A549 (cell line): ENCODE measurements at regions not wholly inside any gene's neighbourhood (a gene's known extent, or its start where the extent isn't known, plus 50 kb on each side); places are given as distances from the start of the nearest gene placed in this dataset.

Source experiments
- CEBPB ChIP-seq, 2 experiments: fragments of >200 bp in 1 of 2; sonication (Bioruptor Twin) in 1 of 2; formaldehyde crosslinking in 1 of 2; IDR thresholded peaks; 2 replicates each; pipeline ENCODE4 v1.6.1; 2012 to 2016
- EP300 ChIP-seq, 2 experiments: fragments of >200 bp; sonication (Bioruptor Twin); formaldehyde crosslinking; IDR thresholded peaks; 2 replicates in 1 of 2; 3 replicates in 1 of 2; pipeline ENCODE4 v1.6.1; 2016 to 2017
- ESRRA ChIP-seq: fragments of 150-350 bp; IDR thresholded peaks from 2 replicates; pipeline ENCODE4 v1.6.1; 2014; ENCODE audit warnings: mild to moderate bottlenecking, low read length, borderline replicate concordance
- FOSL2 ChIP-seq, 2 experiments: fragments of 450-650 bp in 1 of 2; fragments of >200 bp in 1 of 2; sonication (Bioruptor Twin) in 1 of 2; formaldehyde crosslinking; IDR thresholded peaks; 2 replicates each; pipeline versions ENCODE4 v1.5.0 to v1.6.1; 2016 to 2020; ENCODE audit warnings: mild to moderate bottlenecking in 1 of 2, moderate library complexity in 1 of 2
- HOXA7 ChIP-seq: fragments of 250-450 bp; sonication (Bioruptor Pico); IDR thresholded peaks from 2 replicates; pipeline ENCODE4 v1.5.0; 2020; ENCODE audit warnings: mild to moderate bottlenecking, moderate library complexity
- POLR2A ChIP-seq: IDR thresholded peaks from 2 replicates; pipeline ENCODE4 v1.6.1; 2012; ENCODE audit warnings: mild to moderate bottlenecking, low read length
- SMC3 ChIP-seq: fragments of >200 bp; sonication (Bioruptor Twin); formaldehyde crosslinking; IDR thresholded peaks from 3 replicates; pipeline ENCODE4 v1.6.1; 2018; ENCODE audit warnings: inconsistent platforms
- TF ChIP-seq, protein P1 (sequence below): fragments of 150-350 bp; IDR thresholded peaks from 2 replicates; pipeline ENCODE4 v1.6.1; 2014; ENCODE audit warnings: low read depth, mild to moderate bottlenecking, low read length
- TF ChIP-seq, protein P2 (sequence below): fragments of >200 bp; sonication (Bioruptor Twin); formaldehyde crosslinking; IDR thresholded peaks from 3 replicates; pipeline ENCODE4 v1.5.1; 2016
- TF ChIP-seq, protein P3 (sequence below): fragments of 450-650 bp; IDR thresholded peaks from 2 replicates; pipeline ENCODE4 v1.6.1; 2014; ENCODE audit warnings: antibody characterized with exemption

DNA sequence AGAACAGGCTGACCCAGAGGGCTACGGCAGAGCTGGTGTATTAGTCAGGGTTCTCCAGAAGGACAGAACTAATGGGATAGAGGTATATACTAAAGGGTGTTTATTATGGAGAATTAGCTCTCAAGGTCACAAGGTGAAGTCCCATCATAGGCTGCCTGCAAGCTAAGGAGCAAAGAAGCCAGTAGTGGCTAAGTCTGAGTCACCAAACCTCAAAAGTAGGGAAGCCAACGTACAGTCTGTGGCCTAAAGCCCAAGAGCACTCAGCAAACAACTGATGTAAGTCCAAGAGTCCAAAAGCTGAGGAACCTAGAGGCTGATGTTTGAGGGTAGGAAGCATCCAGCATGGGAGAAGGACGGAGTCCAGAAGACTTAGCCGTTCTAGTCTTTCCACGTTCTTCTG is 179.2 kb downstream of the BACH1 start:
- TF ChIP-seq, protein P1, sequence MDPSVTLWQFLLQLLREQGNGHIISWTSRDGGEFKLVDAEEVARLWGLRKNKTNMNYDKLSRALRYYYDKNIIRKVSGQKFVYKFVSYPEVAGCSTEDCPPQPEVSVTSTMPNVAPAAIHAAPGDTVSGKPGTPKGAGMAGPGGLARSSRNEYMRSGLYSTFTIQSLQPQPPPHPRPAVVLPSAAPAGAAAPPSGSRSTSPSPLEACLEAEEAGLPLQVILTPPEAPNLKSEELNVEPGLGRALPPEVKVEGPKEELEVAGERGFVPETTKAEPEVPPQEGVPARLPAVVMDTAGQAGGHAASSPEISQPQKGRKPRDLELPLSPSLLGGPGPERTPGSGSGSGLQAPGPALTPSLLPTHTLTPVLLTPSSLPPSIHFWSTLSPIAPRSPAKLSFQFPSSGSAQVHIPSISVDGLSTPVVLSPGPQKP, result no peak
- TF ChIP-seq CEBPB (IDR thresholded peaks at IDR 0.05) (no peak), FOSL2 (IDR thresholded peaks at IDR 0.05) (no peak), FOSL2 (CRISPR knock-in tag; IDR thresholded peaks at IDR 0.05) (no peak), ESRRA (no peak), EP300 (IDR thresholded peaks at IDR 0.05) (no peak), HOXA7 (CRISPR knock-in tag) (no peak), POLR2A (no peak), SMC3 (no peak)
- TF ChIP-seq, protein P2, sequence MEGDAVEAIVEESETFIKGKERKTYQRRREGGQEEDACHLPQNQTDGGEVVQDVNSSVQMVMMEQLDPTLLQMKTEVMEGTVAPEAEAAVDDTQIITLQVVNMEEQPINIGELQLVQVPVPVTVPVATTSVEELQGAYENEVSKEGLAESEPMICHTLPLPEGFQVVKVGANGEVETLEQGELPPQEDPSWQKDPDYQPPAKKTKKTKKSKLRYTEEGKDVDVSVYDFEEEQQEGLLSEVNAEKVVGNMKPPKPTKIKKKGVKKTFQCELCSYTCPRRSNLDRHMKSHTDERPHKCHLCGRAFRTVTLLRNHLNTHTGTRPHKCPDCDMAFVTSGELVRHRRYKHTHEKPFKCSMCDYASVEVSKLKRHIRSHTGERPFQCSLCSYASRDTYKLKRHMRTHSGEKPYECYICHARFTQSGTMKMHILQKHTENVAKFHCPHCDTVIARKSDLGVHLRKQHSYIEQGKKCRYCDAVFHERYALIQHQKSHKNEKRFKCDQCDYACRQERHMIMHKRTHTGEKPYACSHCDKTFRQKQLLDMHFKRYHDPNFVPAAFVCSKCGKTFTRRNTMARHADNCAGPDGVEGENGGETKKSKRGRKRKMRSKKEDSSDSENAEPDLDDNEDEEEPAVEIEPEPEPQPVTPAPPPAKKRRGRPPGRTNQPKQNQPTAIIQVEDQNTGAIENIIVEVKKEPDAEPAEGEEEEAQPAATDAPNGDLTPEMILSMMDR, result no peak
- TF ChIP-seq, protein P3, sequence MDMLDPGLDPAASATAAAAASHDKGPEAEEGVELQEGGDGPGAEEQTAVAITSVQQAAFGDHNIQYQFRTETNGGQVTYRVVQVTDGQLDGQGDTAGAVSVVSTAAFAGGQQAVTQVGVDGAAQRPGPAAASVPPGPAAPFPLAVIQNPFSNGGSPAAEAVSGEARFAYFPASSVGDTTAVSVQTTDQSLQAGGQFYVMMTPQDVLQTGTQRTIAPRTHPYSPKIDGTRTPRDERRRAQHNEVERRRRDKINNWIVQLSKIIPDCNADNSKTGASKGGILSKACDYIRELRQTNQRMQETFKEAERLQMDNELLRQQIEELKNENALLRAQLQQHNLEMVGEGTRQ, result no peak
